Stromal cell of bone marrow (primary cell): ENCODE measurements at regions not wholly inside any gene's neighbourhood (a gene's known extent, or its start where the extent isn't known, plus 50 kb on each side); places are given as distances from the start of the nearest gene placed in this dataset.

Source experiments
- DNase-seq: peaks from one replicate; pipeline ENCODE4 v3.0.0-alpha.2; 2012; ENCODE audit warnings: low read depth

- no peak for DNase-seq
Measured at GRCh38 chr18:41042866-41043265, 912.2 kb upstream of the PIK3C3 start.

DNA sequence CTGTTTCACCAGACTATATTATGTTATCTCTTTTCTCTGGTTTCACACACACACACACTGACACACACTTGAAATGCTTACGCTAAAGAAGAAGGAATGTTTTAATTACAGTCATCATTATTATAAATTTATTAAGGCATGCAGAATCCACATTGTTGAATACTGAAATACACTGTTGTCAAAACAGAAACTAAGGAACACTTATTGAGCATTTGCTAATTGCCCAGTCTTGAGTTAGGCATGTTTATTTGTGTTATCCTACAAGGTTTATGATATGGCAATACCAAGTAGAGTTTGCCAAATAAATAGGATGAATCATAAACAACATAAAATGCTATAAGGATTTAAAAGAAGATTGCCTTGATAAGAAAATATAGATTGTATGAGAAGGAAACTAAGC lies 917.0 kb upstream of the PIK3C3 start:
- no peak for DNase-seq

DNA sequence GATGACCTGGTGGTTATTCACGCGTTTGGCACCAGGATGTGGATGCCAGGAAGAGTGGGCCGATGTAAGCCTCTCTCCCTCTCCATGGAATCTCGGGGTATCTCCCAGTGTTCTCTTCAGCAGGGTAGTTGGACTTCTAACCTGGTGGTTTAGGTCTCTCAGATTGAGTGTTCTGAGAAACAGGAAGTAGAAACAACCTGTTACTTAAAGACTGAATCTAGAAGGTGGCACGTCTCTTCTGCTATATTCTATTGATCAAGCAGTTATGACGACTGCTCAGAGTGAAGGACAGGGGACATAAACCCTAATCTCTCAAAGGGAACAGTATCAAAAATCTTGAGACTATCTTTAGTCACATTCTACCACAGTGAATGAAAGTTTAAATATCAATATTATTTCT lies 918.7 kb upstream of the PIK3C3 start:
- DNase-seq, result no peak

DNA sequence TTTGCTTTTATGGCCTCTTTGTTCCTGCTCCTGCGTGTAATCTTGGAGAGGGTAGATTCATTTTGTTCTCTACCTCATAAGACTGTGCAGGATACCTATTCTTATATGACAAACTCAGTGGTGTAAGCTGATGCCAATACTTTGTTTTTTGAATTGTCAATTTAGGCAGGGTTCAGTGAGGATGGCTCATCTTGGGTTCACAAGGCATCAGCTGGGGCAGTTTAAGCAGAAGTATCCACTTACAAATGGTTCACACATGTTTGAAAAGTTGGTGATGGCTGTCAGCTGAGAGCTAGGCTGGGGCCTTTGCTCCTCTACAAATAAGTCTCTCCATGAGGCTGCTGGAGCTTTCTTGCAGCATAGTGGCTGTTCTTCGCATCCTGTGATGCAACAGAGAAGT lies 920.6 kb upstream of the PIK3C3 start:
- no peak for DNase-seq

DNA sequence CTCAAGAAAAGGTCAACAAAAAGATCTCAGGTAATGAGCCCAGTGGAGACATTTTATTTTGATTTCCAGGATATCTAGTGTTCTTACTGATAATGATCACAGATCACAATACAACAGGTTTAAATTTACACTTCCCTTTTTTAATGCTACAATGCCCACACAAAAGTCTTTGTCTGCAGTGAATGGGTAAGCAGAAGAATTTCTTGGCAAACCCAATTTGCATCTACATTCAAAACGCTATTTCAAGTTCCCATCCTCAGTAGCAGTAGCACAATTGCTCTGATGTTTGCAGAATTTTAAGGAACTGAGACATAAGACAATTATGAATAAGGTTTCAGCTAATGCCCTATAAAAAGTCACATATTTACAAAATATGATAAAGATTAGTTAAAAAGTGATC lies 929.4 kb upstream of the PIK3C3 start:
- DNase-seq, result no peak

GRCh38 chr18:41024792-41025191 lies 930.2 kb upstream of the PIK3C3 start:
- no peak for DNase-seq

GRCh38 chr18:41022484-41022883 lies 932.5 kb upstream of the PIK3C3 start:
- no peak for DNase-seq

DNA sequence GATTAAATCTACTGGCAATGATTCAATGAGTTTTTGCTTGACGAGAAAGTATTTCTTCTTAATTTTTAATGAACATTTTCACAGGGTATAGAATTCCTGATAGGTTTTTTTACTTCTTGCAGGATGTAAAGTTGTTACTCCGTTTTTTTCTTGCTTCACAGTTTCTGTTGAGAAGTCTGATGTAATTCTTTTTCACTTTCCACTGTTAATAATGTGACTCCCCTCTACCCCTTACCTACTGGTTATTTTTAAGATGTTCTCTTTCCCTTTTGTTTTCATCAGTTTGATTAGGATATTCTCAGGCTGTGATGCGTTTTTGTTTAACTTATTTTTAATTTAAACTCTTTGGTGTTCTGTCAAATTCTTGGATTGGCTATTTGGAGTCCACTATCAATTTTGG lies 933.9 kb upstream of the PIK3C3 start:
- no peak for DNase-seq

- no peak for DNase-seq
Measured at GRCh38 chr18:41012194-41012593, 942.8 kb upstream of the PIK3C3 start.

GRCh38 chr18:41009926-41010325 lies 945.1 kb upstream of the PIK3C3 start:
- no peak for DNase-seq

DNA sequence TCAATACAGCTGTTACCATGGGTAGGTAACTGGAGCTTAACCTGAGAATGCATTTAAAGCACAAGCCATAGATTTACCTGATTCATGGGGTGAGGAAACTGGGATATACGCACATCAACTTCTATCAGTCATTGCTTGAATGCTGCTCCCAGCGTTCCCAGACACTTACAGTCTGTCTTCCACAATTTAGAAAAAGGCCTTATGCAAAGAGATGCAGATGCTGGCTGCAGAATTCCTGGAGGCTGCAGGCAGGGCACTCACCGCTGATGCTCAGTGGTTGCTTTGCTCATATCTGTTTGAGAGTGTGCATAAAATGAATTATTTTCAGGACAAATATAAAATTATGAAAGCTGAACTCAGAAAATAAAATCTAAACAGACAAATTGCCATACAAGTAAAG lies 950.7 kb upstream of the PIK3C3 start:
- no peak for DNase-seq

DNA sequence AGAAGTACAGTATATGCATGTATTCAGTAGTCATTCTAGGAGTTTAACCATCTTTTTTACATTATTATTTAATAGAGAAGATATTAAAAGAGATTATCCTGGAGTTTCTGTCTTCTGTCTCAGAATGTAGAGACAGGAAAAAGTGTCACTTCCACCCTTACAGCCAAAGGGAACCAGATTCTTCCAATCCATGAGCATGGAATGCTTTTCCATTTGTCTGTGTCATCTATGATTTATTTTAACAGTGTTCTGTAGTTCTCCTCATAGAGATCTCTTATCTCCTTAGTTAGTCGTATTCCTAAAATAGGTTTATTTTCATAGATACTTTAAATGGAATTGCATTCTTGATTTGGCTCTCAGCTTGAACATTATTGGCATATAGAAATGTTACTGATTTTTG lies 959.5 kb upstream of the PIK3C3 start:
- no peak for DNase-seq

- DNase-seq, result no peak
Measured at GRCh38 chr18:40993363-40993762, 961.7 kb upstream of the PIK3C3 start.

- DNase-seq, result no peak
Measured at GRCh38 chr18:40987581-40987980, 967.5 kb upstream of the PIK3C3 start.

GRCh38 chr18:40985436-40985835 lies 969.6 kb upstream of the PIK3C3 start:
- no peak for DNase-seq

DNA sequence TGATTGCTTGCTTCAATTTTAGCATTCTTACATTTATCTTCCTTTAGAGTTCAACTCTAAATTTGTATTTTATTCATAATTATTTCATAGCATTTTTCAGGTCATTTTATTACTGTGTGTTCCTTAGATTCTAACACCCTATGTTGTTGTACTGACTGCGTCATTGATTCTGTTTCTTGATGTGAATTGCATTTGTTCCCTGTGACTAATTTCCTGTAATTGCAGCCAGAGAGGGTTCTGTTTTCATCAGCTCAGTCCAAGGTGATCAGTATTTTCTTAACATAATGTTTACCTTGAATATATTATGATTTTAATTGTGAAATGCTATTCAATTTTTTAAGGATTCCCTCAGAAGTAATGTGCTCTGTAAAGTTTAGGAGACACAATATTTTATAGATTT lies 970.2 kb upstream of the PIK3C3 start:
- no peak for DNase-seq

DNA sequence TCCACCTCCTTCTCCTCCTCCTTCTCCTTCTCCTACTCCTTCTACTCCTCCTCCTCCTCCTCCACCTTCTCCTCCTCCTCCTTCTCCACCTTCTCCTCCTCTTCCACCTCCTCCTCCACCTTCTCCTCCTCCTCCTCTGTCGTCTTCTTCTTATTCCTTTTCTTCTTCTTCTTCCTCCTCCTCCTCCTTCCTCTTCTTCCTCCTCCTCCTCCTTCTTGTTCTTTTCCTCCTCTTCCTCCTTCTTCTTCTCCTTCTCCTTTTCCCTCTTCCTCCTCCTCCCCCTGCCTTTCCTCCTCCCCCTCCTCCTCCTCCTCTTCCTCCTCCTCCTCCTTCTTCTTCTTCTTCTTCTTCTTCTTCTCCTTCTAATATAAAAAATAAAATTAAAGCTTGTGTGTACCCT lies 971.2 kb upstream of the PIK3C3 start:
- DNase-seq, result no peak

- DNase-seq, result no peak
Measured at GRCh38 chr18:40980171-40980570, 974.9 kb upstream of the PIK3C3 start.

GRCh38 chr18:40976050-40976449 lies 979.0 kb upstream of the PIK3C3 start:
- DNase-seq, result no peak

DNA sequence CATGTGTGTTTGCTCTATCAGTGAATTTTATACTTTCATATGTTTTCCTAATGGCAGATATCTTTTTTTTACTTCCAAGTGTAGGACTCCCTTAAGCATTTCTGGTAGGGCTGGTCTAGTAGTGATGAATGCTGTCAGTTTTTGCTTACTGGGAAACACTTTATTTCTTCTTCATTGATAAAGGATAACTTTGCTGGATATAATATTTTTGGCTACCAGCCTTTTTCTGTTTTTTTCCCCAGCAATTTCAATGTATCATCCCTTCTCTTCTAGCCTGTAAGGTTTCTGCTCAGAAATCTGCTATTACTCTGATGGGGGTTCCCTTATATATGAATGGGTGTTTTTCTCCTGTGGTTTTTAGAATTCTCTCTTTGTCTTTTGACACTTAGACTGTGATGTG lies 980.6 kb upstream of the PIK3C3 start:
- DNase-seq, result no peak

DNA sequence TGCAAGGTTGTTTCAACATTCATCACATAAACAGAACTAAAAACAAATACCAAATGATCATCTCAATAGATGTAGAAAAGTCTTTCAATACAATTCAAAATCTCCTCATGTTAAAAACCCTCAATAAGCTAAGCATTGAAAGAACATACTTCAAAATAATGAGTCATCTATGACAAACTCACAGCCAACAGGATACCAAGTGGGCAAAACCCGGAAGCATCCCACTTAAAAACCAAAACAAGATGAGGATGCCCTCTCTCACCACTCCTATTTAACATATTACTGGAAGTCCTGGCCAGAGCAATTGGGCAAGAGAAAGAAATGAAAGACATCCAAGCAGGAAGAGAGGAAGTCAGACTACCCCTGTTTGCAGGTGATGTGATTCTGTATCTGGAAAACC lies 992.2 kb upstream of the PIK3C3 start:
- no peak for DNase-seq

- DNase-seq, result no peak
Measured at GRCh38 chr18:40957533-40958070, 997.4 kb upstream of the PIK3C3 start.

DNA sequence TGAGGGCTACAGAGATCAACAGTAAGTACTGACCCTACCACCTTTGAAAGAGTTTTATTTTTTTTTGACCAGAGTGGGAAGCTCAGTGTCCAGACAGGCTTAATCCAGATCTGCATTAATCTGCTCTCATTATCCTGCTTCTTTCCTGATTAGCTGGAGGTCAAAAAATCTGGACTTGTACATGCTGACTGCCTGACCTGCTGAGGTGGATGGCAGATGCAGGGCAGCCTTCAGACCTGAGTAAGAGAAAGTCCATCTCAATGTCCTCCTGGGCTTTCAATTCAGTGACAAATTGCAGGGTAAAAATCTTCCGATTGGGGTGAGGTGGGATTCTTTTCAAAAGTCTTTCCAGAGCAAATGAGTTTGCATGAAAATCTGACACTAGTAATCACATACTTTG lies 998.8 kb upstream of the PIK3C3 start:
- no peak for DNase-seq

- DNase-seq, result no peak
Measured at GRCh38 chr18:40955351-40955750, 999.7 kb upstream of the PIK3C3 start.
